ENCODE measurements at regions not wholly inside any gene's neighbourhood (a gene's known extent, or its start where the extent isn't known, plus 50 kb on each side); places are given as distances from the start of the nearest gene placed in this dataset.

GRCh38 chr2:137729305-137729704 is 235.0 kb upstream of the HNMT start:
- no peak for DNase-seq (ENCODE audit: low read depth in 3 of 3)

- DNase-seq (ENCODE audit: low read depth in 3 of 3), result no peak
These were observed 226.7 kb upstream of the HNMT start for GRCh38 chr2:137737559-137737958.

DNA sequence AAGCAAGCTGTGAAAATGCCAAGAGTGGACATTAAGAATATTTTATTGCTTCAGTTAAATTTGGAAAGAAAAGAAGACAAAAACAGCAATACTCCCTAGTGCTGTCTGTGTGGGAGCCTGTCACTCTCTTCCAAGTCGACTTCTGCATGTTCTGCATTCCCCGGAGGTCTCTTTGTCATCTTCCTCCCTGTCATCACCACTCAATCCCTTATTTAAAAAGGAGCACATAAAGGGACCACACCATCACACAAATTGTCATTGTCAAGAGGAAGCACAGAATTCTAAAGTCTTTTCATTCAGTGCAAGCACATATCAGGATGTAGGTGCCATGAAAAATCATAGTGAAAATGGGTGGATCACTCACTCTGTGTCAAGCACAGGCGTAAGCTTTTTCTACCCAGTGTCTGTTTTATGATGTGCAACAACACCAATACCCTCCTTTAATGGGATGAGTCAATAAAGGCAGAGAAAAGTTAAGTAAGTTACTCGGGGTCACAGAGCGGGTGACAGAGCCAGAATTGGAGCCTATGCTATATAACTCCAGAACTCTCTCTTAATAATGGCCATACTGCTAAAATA is 222.4 kb upstream of the HNMT start:
- no peak for DNase-seq (ENCODE audit: low read depth in 3 of 3)

- no peak for DNase-seq (ENCODE audit: low read depth in 3 of 3)
These were observed 216.8 kb upstream of the HNMT start for GRCh38 chr2:137747509-137747908.

- no peak for DNase-seq (ENCODE audit: low read depth in 3 of 3)
These were observed 215.7 kb upstream of the HNMT start for GRCh38 chr2:137748533-137748932.

GRCh38 chr2:137764646-137765045 is 199.6 kb upstream of the HNMT start:
- no peak for DNase-seq (ENCODE audit: low read depth in 3 of 3)

DNA sequence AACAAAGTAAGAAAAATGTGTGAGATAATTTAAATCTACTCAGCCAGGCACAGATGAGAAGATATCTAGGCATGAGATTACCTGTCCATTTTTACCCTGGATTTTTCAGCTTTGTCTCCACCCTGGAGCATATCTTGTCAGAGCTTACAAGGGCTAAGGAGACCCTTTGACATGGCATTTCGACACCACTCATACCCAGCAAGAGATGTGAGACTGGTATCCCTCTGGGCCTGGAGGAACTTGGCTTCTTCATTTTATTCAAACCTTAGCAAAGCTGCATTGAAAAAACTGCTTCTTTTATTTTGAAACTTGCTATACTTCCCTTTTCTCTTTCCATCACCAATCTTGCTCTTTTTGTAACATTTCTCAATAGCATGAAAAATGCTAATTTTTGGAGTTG is 194.9 kb upstream of the HNMT start:
- DNase-seq (ENCODE audit: low read depth in 3 of 3), result no peak

DNA sequence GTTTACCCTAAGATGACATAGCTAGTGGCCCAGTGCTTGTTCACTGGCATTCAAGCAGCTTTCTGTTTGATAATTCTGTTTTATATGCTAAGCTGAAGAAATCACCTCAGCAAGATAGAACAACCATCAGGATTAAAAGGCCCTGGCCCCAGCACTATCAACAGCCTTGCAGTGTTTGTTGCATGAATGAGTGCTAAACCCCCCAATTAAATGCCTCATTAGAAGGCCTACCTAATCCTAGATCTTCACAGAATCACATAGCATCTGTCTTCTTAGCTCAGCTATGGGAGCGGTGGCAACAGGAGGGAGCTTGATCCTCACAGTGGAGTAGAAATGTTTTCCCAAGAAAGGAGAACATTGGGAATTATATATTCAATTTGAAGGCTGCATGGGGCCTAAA is 194.1 kb upstream of the HNMT start:
- DNase-seq (ENCODE audit: low read depth in 3 of 3), result no peak

GRCh38 chr2:137771064-137771463 is 193.2 kb upstream of the HNMT start:
- no peak for DNase-seq (ENCODE audit: low read depth in 3 of 3)

DNA sequence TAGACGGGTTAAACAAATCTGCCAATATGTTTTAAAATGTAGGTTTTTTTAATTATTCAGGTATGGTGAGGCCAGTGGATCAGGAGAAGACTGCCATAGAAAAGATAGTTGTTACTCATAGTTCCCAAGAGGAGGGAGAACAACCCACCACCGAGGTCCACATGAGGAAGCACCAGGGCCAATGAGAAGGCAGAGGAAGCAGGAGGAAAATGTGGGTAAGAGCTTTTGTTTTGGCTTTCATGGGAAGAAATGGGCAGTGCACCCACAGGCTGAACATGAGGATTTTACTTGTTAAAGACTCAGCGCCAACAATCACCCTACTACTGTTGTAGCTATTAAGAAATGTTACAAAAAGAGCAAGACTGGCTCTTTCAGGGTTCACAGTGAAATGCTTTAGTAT is 191.8 kb upstream of the HNMT start:
- no peak for DNase-seq (ENCODE audit: low read depth in 3 of 3)

DNA sequence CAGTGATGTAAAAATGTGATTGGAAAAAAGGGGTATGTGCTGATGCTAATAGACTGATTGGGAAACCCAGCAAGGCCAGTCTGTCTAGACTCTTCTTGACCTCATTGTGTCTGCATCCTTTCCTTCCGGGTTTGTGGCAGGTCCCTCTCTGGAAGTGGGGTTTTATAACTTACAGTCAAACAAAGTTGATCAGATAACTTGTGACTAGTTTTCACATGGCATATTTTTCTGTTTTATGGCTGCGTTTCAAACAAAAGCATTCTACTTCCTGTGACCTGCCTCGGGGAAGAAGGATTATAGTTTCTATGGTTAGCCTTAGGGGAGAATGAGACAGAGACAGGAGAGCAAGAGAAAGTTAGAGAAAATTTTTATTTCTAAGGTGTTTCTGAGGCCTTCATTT is 188.7 kb upstream of the HNMT start:
- no peak for DNase-seq (ENCODE audit: low read depth in 3 of 3)

DNA sequence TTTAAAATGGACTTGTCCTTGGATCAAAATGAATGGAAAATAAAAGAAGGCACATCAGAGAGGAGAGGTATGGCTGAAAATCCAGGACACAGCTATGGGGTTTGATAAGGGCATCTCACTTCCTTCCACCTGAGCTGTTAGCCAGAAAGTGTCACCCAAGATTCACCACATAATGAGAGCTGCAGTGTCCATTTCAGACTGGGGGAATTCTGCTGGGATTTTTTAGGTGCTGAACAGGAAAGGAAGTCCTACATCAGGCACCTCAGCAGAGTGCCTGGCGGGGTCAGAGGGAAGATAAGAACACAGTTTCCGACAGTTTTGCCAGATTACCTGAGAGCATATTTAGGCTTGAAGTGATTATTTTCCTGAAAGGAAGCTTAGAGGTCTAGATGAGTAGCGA is 187.6 kb upstream of the HNMT start:
- no peak for DNase-seq (ENCODE audit: low read depth in 3 of 3)

GRCh38 chr2:137797641-137798040 is 166.6 kb upstream of the HNMT start:
- DNase-seq (ENCODE audit: low read depth in 3 of 3), result no peak

DNA sequence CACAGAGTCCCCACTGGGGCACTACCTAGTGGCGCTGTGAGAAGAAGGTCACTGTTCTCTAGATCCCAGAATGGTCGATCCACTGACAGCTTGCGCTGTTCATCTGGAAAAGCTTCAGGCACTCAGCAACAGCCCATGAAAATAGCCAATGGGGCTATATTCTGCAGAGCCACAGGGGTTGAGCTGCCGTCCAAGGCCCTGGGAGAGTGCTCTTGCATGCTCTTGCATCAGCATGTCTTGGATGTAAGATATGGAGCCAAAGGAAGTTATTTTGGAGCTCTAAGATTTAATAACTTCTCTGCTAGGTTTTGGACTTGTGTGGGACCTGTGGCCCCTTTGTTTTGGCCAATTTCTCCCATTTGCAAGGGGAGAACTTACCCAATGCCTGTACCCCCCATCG is 164.7 kb upstream of the HNMT start:
- no peak for DNase-seq (ENCODE audit: low read depth in 3 of 3)

DNA sequence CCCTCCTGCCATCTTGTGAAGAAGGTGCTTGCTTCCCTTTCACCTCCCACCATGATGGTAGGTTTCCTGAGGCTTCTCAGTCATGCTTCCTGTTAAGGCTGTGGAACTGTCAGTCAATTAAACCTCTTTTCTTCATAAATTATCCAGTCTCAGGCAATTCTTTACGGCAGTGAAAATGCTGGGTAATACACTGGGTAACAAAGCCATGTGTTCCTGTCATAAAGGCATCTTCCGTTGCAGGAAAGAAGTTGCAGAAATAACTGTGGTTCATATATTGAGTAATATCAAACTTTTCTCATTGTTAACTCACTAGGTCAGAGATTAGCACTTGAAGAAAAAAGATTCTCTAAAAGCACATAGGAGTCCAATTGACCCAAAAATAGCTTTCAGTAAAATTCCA is 163.9 kb upstream of the HNMT start:
- DNase-seq (ENCODE audit: low read depth in 3 of 3), result no peak

- no peak for DNase-seq (ENCODE audit: low read depth in 3 of 3)
These were observed 163.0 kb upstream of the HNMT start for GRCh38 chr2:137801228-137801627.

DNA sequence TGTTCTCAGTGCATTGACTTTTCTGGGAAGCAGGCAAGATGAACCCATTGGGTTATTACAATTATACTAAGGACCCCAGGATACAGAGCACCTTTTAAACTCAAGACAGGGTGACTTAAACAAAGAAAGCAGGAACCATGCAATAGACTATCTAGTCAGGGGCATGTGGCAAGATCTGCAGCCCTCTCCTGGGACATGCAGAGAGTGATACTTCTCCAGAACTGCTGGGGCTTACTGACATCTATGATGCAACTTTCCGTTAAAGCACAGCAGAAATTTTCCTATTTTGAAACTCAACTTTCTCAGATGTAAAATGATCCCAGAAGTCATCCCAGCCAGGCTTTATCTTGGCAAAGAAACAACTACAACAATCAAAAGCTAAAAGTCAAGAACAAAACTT is 162.2 kb upstream of the HNMT start:
- DNase-seq (ENCODE audit: low read depth in 3 of 3), result no peak

DNA sequence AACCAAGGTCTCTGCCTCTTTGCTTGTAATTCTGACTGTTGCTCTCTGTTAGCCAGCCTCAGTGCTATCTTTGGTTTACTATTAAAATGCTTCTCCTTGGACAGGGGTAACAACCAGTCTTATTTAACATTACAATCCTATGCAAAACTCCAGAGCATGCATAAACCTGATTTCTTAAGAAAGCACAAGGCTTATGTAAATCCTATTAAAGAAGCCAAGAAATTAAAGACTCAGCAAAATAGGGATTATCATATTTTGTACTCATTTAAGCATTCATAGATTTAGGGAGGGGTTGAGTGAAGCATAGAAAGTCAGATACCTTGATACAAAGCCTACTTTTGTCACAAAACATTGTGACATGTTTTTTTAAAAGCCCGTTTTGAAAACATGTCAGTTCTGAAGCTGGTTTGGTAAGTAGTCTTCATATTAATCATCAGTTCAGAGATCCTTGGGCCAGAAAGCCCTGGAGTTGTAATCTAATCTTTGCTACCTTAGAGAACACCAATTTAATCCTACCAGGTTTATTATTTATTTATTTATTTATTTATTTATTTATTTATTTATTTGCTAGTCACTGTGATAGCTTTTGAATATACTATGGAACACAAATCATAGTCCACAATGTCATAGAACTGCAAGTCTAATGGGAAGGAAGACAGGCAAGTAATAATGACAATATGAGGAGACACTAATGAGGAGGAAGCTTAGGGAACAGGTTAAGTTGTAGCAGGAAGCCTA is 158.0 kb upstream of the HNMT start:
- no peak for DNase-seq (ENCODE audit: low read depth in 3 of 3)

GRCh38 chr2:137809252-137809651 is 155.0 kb upstream of the HNMT start:
- no peak for DNase-seq (ENCODE audit: low read depth in 3 of 3)

GRCh38 chr2:137809837-137810236 is 154.4 kb upstream of the HNMT start:
- no peak for DNase-seq (ENCODE audit: low read depth in 3 of 3)

DNA sequence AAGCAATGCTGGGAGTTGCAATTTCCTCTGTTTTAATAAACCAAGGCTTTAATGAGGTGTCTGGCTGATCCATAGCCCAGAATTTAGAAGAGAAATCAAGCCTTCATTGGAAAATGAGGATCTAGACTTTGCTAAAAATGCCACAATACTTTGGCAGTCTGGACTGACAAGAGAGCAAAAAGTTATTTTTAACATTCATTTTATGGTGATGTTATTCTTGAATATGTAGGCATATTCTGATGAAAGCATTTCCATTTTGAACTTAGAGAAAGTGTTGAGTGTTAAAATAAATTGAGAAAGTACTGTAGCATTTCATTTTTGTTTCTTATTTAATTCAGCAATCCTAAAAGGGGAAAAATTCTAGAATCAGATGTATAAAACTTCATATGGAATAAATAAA is 151.8 kb upstream of the HNMT start:
- DNase-seq (ENCODE audit: low read depth in 3 of 3), result no peak

- DNase-seq (ENCODE audit: low read depth in 3 of 3), result no peak
These were observed 151.1 kb upstream of the HNMT start for GRCh38 chr2:137813176-137813575.

GRCh38 chr2:137817058-137817457 is 147.2 kb upstream of the HNMT start:
- DNase-seq (ENCODE audit: low read depth in 3 of 3), result no peak

DNA sequence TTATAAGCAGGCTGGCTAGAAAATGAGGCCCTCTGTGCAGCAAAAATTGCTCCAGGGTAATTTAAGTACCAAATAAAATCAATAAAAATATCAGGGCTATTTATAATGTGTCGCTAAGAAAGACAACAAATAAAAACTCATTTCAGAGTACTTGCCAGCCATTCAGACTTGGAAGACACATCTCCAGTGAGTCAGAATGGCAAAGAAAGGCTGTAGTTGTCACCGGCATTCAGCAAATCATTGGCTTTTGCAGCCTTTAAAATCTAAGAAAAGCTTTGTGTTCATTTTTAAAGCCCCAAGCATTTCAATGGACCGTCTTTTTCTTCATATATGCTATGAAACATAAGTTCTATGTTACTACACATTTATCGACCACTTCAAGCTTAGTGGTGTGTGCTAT is 141.1 kb upstream of the HNMT start:
- no peak for DNase-seq (ENCODE audit: low read depth in 3 of 3)

All from stimulated activated CD4-positive, alpha-beta T cell treated with anti-CD3 and anti-CD28 coated beads, TNF-alpha, amount 100 ng/mL, for 48 hours (primary cell).